Transverse colon (tissue), 4 donors: ENCODE measurements at regions not wholly inside any gene's neighbourhood (a gene's known extent, or its start where the extent isn't known, plus 50 kb on each side); places are given as distances from the start of the nearest gene placed in this dataset.

ENCODE experiments used
- DNase-seq: peaks from one replicate; pipeline ENCODE4 v3.0.0-alpha.2; 2019
- H3K27ac ChIP-seq, 4 donors: fragments of 200-600 bp; sonication (generic); 2 replicates each; pipeline ENCODE4 v1.5.1; 2016 to 2018; ENCODE audit warnings: inconsistent platforms in 4 of 4
- H3K27me3 ChIP-seq: fragments of 200-600 bp; sonication (generic); 2 replicates; pipeline ENCODE4 v1.5.1; 2017; ENCODE audit warnings: inconsistent platforms
- H3K36me3 ChIP-seq, 4 donors: fragments of 200-600 bp; sonication (generic); 2 replicates each; pipeline ENCODE4 v1.5.1; 2017 to 2019; ENCODE audit warnings: inconsistent platforms in 4 of 4
- H3K4me1 ChIP-seq, 4 donors: fragments of 200-600 bp; sonication (generic); 2 replicates each; pipeline ENCODE4 v1.5.1; 2017 to 2020; ENCODE audit warnings: inconsistent platforms in 4 of 4
- H3K4me3 ChIP-seq, 4 donors: fragments of 200-600 bp; sonication (generic); 1 replicate in 1 of 4; 2 replicates in 3 of 4; pipeline versions ENCODE4 v1.5.1 to v1.6.1; 2017 to 2019; ENCODE audit warnings: inconsistent platforms in 4 of 4
- H3K9me3 ChIP-seq, 2 donors: fragments of 200-600 bp; sonication (generic); 2 replicates each; pipeline ENCODE4 v1.5.1; 2017 to 2019; ENCODE audit warnings: inconsistent platforms in 2 of 2
- CTCF ChIP-seq, 5 experiments: fragments of 200-600 bp in 3 of 5; fragments of 450-650 bp in 2 of 5; sonication (generic) in 3 of 5; IDR thresholded peaks; 1 replicate in 2 of 5; 2 replicates in 3 of 5; pipeline ENCODE4 v1.5.1; 2016 to 2017; ENCODE audit warnings: antibody characterized with exemption in 5 of 5, inconsistent platforms in 3 of 5, mild to moderate bottlenecking in 2 of 5, moderate library complexity in 1 of 5
- EP300 ChIP-seq: sonication (generic); formaldehyde crosslinking; IDR thresholded peaks from one replicate; pipeline ENCODE4 v1.6.1; 2017; ENCODE audit warnings: antibody characterized with exemption, low read depth
- POLR2A ChIP-seq: fragments of 450-650 bp; IDR thresholded peaks from one replicate; pipeline ENCODE4 v1.6.1; 2016; ENCODE audit warnings: antibody characterized with exemption, mild to moderate bottlenecking, moderate library complexity
- POLR2AphosphoS5 ChIP-seq, 3 donors: sonication (generic); formaldehyde crosslinking; IDR thresholded peaks; one replicate each; pipeline ENCODE4 v1.6.1; 2016; ENCODE audit warnings: antibody characterized with exemption in 3 of 3
- WGBS, 2 donors: methylation state at CpG; one replicate each; pipeline ENCODE4 v1.1.5; 2018; ENCODE audit warnings: low coverage in 1 of 2; 5-methylcytosine and 5-hydroxymethylcytosine counted together
- in situ Hi-C, 4 donors: fragments of 200-750 bp; cut with MboI; loops; one replicate each; pipeline versions ENCODE4 v1.15.0 to v1.15.1; 2017; ENCODE audit warnings: low sequenced_read_pairs in 3 of 4, low pct_ligation_motif_present in 1 of 4, low pct_unique_long_range_greater_than_20kb in 1 of 4
- intact Hi-C: fragments of 100-400 bp; cut with DNase I; formaldehyde crosslinking; loops from one replicate; pipeline ENCODE4 v1.15.1; 2023; ENCODE audit warnings: low total_unique reads

GRCh38 chr5:56496581-56497063 lies 263.5 kb upstream of the ANKRD55 start:
- no peaks in the 10 kb centered on the region for H3K4me1 ChIP-seq
- TF ChIP-seq POLR2A (no peak), EP300 (no peak), CTCF (IDR thresholded peaks at IDR 0.05) (no peak), POLR2AphosphoS5 (IDR thresholded peaks at IDR 0.05) (no peak)
- in situ Hi-C loops (no loop called here), intact Hi-C loops (loop anchor here (5.0 kb wide), 1 partner anchor 91 kb away; no protein-coding TSS in a partner anchor)
- DNase-seq: no peak
- no peak overlapping the region for H3K27ac ChIP-seq
- no peaks in the 10 kb centered on the region for H3K27me3 ChIP-seq
- H3K36me3 ChIP-seq: no peaks in the 10 kb centered on the region
- 60 to 63% methylated on average over 5 of the region's 5 CpGs for WGBS, 2 donors
- no peak overlapping the region for H3K4me3 ChIP-seq
- no peaks in the 10 kb centered on the region for H3K9me3 ChIP-seq

GRCh38 chr5:56494300-56494731 lies 261.2 kb upstream of the ANKRD55 start:
- Histone ChIP-seq H3K4me3 (no peak overlapping the region), H3K27me3 (no peaks in the 10 kb centered on the region), H3K27ac (no peak overlapping the region), H3K9me3 (no peaks in the 10 kb centered on the region), H3K36me3 (no peaks in the 10 kb centered on the region), H3K4me1 (no peaks in the 10 kb centered on the region)
- in situ Hi-C loops (no loop called here), intact Hi-C loops (no loop called here)
- WGBS, 2 donors: 60 to 68% methylated on average over 2 to 7 of the region's 7 CpGs
- DNase-seq: no peak
- TF ChIP-seq CTCF (IDR thresholded peaks at IDR 0.05) (no peak), POLR2AphosphoS5 (IDR thresholded peaks at IDR 0.05) (no peak), EP300 (no peak), POLR2A (no peak)

GRCh38 chr5:56493766-56494165 lies 260.6 kb upstream of the ANKRD55 start:
- DNase-seq: no peak
- no peak for TF ChIP-seq POLR2AphosphoS5 (IDR thresholded peaks at IDR 0.05)
- no peak for TF ChIP-seq CTCF (IDR thresholded peaks at IDR 0.05)
- TF ChIP-seq POLR2A: no peak
- no peak for TF ChIP-seq EP300
- H3K27ac ChIP-seq: no peak overlapping the region
- 94 to 96% methylated on average over 7 of the region's 7 CpGs for WGBS, 2 donors
- no peak overlapping the region for H3K4me3 ChIP-seq
- in situ Hi-C loops: no loop called here
- no peaks in the 10 kb centered on the region for H3K27me3 ChIP-seq
- intact Hi-C loops: no loop called here
- H3K9me3 ChIP-seq: no peaks in the 10 kb centered on the region
- no peaks in the 10 kb centered on the region for H3K36me3 ChIP-seq
- no peaks in the 10 kb centered on the region for H3K4me1 ChIP-seq

- Histone ChIP-seq H3K4me3 (no peak overlapping the region), H3K27me3 (no peaks in the 10 kb centered on the region), H3K36me3 (no peaks in the 10 kb centered on the region), H3K9me3 (no peaks in the 10 kb centered on the region), H3K27ac (no peak overlapping the region), H3K4me1 (no peaks in the 10 kb centered on the region)
- no peak for DNase-seq
- TF ChIP-seq POLR2A (no peak), CTCF (IDR thresholded peaks at IDR 0.05) (no peak), EP300 (no peak), POLR2AphosphoS5 (IDR thresholded peaks at IDR 0.05) (no peak)
- in situ Hi-C loops: no loop called here
- intact Hi-C loops: no loop called here
- WGBS, 2 donors: 60 to 93% methylated on average over 1 to 6 of the region's 6 CpGs
These were observed 260.2 kb upstream of the ANKRD55 start for GRCh38 chr5:56493308-56493707.
